Stimulated activated CD4-positive, alpha-beta T cell treated with anti-CD3 and anti-CD28 coated beads, Interleukin-12 subunit alpha, Interleukin-12 subunit beta, amount 100 ng/mL, for 4 hours (primary cell): ENCODE measurements at regions not wholly inside any gene's neighbourhood (a gene's known extent, or its start where the extent isn't known, plus 50 kb on each side); places are given as distances from the start of the nearest gene placed in this dataset.
"Not testable (repeated sequence)": the region's sequence is repeated elsewhere in the genome, so short reads cannot be mapped to it uniquely, and the experiment has no call there.

ENCODE experiments used
- DNase-seq: peaks from one replicate; pipeline ENCODE4 v3.0.0-alpha.2; 2020

DNA sequence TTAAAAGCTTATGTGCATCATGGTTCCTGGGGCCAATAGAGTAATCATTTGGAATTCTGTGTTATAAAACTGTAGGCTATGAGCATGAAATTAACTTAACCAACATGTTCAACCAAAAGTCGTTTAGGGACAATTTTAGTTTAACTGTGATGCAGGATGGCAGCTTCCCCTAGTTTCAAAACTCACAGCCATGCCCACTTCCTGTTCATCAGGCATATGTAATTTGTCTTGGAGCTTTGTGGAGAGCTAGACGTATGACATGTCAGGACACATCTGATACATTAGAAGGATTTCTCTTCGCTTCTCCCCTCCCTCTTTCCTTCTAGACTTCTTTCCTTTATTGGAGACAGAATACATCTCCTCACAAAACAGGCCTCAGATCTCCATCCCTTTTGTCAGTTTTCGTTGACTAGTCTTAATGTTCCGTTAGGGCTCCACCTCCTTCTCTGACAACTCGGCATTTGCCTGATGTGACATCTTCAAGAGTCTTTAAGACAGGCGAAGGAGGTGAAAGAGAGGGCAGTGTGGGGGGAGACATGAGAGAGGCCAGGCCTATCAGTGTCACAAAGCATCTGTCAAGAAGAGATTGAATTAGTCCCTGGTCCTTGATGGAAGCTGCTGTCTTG, 176.0 kb downstream of the MSX2 start:
- DNase-seq = no peak

DNA sequence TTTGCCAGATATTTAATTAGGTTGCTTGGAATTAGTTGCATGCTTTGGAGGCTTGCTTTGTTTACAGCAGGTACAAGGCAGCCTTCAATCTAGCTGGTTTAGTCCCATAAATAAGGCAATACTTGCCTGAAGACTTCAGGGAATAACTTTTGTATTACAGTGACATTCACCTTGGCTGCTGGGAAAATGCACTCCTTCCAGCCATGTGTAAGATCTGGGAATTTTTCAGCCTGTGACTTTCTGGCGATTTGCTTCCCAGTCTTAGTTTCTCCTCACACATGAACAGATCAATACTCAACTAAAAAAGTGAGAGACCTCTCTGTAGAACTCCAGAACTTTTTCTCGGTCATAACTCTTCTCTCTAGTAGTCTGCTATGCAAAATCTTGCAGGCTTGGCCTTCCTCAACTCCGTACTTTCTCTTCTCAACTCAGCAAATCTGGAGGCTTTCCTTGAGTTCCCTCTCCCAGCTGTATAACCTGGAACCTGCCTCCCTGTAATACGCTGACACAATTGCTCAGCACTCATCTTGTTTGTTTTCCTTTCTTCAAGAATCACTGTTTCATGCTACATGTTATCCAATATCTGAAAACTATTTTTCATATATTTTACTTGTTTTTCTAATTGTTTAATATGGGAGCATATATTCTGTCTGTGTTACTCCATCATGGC, 173.0 kb downstream of the MSX2 start:
- DNase-seq = no peak

DNA sequence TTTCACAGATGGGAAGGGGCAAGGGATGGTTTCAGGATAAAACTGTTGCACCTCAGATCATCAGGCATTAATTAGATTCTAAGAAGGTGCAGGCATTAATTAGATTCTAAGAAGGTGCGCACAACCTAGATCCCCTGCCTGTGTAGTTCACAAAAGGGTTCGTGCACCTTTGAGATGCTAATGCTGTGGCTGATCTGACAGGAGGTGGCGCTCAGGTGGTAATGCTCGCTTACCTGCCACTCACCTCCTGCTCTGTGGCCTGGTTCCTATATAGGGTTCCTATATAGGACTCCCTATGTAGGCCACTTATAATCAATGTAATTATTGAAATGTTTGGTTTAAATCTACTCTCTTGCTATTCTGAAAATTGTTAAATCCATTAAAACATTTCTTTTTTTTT, 171.0 kb downstream of the MSX2 start:
- DNase-seq = no peak

DNA sequence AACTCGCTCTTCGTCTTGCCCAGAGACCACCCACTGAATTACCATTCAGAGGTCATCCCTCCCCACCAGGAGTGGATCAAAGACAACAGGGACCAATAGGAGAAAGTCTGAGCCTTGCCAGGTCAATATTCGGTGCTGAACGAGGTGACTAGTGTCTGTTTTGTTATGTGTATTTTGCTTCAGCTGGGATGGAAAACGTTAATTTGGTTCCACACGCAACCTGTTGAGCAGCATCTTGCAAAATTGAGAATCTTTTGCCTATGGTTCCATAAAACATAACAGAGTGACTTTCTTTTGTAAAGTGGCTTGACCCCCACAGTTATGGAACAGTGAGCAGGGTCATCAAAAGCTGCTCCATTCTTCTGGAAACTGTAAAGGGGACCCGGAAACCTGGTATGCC, 168.4 kb downstream of the MSX2 start:
- no peak for DNase-seq

DNA sequence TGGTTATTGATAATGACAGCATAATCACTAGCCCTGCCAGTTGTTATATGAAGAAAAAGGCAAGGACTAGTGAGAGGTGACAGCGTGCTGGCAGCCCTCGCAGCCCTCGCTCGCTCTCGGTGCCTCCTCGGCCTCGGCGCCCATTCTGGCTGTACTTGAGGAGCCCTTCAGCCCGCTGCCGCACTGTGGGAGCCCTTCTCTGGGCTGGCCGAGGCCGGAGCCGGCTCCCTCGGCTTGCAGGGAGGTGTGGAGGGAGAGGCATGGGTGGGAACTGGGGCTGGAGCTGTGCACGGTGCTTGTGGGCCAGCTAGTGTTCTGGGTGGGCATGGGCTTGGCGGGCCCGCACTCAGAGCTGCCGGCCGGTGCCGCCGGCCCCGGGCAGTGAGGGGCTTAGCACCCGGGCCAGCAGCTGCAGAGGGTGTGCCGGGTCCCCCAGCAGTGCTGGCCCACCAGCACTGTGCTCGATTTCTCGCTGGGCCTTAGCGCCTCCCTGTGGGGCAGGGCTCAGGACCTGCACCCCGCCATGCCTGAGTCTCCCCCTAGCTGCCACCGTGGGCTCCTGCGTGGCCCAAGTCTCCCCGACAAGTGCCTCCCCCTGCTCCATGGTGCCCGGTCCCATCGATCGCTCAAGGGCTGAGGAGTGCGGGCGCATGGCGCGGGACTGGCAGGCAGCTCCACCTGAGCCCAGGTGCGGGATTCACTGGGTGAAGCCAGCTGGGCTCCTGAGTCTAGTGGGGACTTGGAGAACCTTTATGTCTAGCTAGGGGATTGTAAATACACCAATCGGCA, 156.2 kb downstream of the MSX2 start:
- not testable (repeated sequence) for DNase-seq

DNA sequence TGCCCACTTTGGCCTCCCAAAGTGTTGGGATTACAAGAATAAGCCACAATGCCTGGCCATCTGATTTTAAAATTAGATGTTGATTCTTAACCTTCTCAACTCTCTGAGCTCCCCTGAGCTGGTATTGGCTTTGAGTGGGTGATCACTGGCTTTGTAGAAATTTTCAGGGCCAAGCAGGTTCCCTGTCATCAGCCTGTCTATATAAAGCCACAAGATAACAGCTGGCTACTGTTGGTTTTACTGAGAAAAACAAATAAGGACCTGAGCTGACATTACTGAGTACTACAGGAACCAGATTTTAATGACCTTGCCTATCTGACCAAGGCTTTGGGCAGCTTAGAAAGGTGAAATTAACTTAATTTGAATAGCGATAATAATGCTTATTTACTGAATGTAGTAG, 153.6 kb downstream of the MSX2 start:
- no peak for DNase-seq

DNA sequence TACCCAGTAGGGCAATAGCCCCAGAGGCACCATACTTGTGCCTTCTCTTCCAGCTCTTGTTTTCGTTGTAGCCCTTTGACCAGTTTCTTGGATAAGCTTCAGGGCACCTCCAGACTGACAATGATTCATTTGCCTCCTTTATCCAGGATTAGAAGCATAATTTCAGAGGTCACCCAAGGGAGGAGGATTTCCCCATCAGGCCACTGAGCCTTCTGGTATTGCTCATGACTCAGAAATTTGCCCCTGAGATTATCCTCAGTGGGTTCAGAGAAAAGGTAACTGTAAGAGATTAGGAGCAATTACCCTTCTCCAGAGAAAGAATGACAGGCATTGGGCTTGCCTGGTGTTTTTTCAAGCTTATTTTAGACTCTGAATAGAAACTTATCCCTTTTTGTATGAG, 147.9 kb downstream of the MSX2 start:
- no peak for DNase-seq

DNA sequence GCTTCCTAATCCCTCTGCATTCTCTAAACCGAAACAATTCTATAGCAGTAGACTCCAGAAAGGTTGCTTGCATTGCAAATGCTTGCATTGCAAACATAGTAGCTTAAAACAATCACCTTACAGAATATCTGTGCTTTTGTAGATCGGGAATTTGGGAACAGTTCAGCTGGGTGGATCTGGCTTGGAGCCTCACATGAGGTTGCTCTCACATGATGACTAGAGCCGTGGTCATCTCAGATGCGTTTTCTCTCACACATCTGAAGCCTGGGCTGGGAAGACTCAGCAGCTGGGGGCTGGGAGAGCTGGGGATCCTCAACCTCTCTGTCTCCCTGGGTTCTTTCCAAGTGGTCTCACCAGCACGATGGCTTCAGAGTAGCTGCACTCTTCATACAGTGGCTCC, 127.8 kb downstream of the MSX2 start:
- no peak for DNase-seq

DNA sequence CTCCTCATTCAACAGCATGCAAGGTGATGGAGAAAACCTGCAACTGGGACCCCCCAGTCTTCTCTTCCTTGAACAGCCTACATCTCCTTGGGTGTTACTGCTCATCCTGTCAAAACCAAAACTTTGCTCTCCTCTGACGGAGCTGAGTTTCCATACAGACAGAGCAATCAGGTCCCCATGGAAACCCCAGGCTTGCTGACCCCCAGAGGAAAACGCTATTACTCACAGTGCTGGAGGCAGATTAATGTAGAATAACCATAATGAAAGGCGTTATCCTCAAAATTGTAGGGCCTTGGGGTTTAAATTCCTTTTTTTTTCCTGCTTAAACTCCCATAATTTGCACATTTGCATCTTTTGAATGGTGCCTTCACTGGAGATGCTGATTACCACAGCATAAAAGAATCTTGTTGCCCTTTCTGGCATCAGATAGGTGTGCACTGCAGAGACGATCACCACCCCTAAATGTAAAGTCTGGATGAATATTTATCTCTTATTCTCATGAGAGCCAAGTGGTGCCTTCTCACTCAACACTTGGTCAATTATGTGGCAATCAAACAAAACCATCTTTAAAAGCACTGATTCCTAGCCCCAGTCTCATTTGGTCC, 126.3 kb downstream of the MSX2 start:
- DNase-seq = no peak

DNA sequence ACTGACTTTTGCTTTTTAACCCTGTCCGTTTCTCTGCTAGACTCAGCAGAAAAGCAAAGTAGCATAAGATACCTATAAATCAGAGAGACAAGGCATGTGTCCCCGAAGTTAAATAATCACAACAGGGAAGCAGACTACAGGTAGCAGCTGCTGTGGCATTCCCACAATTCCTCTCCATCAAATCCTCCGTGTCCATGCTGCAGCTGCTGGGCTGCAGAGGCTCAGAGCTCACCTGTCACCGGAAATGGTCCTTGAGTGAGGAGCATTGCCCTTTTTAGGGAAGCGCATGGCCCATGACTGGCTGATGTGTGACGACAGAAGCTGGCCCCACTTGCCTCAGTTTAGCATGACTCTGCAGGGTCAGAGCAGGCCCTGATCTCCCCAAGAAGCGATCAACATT, 125.0 kb downstream of the MSX2 start:
- no peak for DNase-seq

DNA sequence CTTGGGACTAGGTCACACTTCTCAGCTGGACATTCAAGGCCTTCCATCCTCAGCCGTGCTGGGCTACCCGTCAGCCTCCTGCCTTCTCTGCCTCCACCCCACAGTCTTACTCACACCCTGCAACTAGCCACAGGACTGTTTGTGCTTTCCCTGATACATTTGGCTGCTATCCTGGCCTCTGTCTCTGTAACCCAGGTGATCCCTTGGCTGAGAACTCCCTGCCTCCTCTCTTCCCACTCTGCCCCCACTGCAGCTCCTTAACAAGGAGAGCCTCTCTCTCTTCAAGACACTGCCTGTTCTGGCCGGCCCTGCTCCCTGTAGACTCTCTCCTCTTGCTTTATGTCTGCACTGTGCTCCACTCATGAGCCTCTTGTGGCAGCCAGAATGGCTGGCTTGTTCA, 120.6 kb downstream of the MSX2 start:
- DNase-seq = no peak

DNA sequence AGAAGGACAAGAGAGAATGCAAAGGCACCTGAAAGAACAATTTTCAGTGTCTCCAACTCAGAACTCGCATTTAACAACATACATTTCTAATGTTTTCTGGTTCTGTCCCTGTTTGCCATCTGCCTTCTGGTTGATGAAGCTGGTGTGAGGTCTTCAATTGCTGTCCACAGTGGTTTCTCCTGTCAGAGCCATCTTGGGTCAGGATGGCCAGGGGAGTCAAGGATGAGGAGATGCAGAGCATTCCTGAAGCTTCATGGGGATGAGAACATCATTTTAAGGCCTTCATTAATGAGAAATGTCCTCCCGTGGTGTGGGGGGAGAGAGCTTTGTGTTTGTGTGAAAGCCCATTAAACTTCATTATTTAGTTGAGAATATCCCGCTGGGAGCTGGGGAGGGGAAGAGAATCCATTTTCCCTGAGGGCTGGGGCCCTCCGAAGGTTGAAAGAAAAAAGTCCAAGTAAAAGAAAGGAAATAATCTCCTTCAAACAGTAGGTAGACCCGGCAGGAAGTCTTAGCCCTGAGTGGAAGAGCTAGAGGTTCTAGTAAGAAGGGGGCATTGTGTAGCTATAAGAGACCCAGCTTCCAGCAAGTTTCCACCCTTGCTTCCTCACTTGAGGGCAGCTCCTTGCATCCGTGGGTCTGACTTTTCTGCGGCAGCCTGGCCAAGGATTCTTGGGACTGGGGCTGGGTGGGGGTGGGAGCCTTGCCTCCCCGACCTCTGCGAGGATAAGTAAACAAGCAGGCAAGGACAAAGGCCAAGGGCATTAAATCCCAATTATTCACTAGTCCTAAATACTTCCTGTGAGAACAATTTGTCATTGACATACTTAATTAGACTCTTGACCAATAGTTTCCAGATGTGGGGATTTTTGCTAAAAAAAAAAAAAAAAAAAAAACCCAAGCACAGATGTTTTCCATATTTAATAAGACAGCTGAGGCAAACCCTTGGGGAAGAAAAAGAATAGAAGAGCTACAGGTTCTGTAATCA, 119.2 kb downstream of the MSX2 start:
- DNase-seq = no peak

DNA sequence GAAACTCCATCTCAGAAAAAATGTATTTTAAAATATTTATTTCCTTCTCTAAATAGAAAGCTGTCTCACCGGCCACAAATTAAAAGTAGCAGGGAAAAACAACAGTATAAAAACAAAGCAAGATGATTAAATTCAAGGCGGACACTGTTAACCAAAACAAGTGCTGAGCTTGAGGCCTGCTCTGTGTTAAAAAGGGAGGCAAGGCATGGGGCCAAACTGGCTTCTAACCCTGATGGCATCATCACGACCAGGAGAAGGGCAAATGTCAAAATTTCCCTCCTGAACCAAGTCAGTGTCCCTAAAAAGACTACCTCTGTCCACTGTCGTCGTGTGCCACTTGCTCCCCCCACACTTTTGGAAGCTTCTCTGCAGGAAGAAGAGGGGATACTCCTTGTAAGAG, 116.1 kb downstream of the MSX2 start:
- DNase-seq = no peak

DNA sequence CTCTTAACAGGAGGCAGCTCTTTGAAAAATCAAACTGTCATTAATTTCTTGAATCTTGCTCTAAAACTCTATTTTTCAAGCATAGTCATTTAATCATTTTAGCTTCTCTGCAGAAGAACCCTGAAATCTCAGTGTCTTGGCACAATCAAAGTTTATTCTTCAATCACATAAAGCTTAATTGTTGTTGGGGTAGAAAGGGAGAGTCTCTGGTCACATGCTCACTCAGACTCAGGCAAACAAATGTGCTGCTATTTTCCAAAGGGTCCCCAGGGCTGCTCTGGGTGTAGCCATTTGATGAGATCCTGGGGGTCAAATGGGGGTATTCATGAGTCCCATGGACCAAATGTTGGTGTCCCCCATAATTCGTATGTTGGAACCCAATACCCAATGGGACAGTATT, 114.8 kb downstream of the MSX2 start:
- DNase-seq = no peak

DNA sequence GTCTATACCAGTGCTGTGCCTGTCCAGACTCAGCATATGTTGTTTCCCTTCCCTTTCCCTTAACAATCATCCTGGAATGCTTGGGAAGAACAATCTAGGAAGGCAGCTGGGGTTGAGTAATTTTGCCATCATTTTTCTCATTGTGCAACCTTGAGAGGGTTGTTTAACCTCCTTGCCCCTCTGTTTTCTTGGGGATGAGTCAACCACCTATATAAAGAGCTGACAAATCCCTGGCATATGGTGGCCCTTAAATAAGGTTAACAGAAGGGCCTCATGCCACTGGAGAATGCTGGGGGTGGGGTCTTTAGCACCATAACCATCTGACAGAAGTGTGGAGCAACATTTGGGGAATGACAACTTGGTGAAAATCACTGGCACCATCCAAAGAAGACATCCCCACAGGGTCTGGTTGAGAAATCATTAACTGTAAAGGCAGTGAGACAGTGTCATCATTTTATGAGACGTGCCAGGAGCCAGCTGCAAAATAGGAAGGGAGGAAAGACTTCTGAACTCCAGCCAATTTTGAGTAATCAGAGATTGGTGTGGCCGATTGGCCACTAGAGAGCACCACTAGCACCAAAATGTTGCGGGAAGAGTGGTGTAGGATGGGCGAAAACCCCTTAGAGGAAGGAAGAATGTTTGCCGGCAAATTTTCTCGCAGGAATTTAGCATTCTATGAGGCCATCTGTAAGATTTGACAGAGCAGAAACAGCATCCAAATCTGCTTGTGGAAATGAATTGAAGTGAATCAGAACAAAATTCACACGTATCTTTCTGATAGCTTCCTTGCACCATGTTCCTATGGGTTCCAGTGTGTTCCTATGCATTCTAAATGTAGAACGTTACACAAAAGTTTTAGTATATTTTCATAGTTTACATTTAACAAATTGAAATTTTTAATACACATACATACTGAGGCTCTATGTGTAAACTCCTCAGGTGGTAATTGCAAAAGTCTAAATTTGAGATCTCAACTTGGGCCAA, 113.8 kb downstream of the MSX2 start:
- no peak for DNase-seq

DNA sequence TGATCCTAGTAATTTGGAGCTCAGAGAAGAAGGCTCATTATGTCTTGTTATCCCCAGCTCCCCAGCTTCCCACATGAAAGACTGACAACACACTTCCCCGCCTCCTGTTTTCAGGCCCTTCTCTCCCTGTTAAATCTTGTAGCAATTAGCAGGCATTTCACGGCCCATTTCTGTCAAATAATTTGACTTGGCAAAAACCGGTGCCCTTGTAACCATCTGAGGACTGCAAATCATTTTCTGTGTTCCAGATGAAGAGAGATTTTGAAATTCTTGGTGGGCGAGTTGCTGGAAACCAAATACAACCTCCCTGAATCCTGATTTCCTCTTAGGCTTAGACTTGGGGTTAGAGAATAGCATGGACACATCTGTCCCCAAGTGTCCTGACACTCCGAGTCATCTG, 109.7 kb downstream of the MSX2 start:
- no peak for DNase-seq

DNA sequence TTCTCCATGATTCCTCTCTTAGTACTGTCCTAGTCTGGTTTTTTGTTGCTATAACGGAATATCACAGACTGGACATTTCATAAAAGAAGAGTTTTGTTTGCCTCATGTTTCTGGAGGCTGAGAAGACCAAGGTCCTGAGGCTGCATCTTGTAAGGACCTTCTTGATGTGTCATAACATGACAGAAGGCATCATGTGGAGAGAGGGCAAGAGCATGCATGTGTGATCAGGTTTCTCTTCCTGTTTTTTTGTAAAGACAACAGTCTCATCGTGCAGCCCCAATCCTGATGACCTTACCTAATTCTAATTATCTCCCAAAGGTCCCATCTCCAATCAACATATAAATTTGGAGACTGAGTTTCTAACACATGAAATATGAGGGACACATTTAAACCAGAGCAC, 108.4 kb downstream of the MSX2 start:
- DNase-seq = no peak

DNA sequence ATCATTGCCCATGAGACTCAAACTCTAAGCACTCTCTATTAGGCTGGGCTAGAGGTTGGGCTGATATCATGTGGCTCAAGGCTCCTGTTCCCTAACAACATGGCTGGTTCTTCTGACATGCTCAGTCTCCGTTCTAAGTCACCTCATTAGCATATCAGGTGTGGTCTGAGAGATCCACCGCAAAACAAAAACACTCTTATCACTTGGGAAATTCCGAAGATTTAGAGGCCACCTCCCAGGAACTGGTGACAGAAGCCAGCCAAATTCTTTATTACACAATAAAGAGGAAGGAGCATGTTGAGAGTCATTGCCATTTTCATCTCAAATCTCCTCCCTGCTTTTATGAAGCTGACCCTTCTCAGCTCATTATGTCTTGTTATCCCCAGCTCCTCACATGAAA, 107.6 kb downstream of the MSX2 start:
- DNase-seq = no peak

DNA sequence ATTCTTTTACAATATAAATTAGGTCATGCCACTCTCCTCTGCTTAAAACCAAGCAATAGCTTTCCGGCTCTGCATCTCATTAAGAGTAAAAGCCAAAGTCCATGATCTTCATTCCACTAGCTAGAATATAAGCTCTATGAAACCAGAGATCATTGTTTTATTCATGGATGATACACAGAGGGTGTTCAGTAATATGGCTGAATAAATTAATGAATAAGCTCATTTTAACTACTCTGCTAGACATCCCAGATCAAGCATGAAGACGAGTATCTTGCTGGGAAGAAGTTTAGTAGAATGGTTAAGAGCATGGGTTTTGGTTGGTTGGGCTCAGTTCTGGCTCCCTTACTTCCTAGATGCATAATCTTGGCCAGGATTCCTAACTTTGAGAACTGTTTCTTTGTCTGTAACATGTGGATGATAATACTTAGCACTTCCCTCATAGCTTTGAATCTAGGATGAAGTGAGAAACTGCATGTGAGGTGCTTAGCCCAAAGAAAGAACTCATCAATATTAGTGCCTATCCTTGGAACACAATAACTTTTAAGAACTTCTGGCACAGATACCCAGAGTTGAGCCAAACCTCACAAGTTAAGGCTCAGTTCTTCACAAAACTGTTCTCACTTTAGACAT, 106.8 kb downstream of the MSX2 start:
- no peak for DNase-seq

DNA sequence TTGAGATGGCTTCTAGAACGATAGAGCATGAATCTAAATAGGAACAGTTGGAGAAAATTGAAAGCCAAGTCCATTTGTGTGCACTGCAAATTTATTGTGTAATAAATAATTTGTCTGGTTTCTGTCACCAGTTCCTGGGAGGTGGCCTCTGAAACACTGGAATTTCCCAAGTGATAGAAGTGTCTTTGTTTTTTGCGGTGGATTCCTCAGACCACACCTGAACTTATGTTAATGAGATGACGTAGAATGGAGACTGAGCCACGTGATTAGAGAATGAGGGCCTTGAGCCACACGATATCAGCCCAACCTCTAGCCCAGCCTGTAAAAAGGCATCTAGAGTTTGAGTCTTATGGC, 105.1 kb downstream of the MSX2 start:
- DNase-seq = no peak
